CD14-positive monocyte (primary cell): ENCODE measurements at regions not wholly inside any gene's neighbourhood (a gene's known extent, or its start where the extent isn't known, plus 50 kb on each side); places are given as distances from the start of the nearest gene placed in this dataset.

Experiments used
- DNase-seq, 3 donors: peaks; one replicate each; pipeline ENCODE4 v3.0.0-alpha.2; 2011 to 2022
- H2AFZ ChIP-seq: 2 replicates; pipeline ENCODE4 v1.6.0; 2012; ENCODE audit warnings: mild to moderate bottlenecking, low read depth, low read length, inconsistent platforms; ENCODE audit not compliant: insufficient read depth, poor library complexity, severe bottlenecking
- H3K27ac ChIP-seq, 2 donors: 1 replicate in 1 of 2; 2 replicates in 1 of 2; pipeline ENCODE4 v1.5.1; 2012 to 2013; ENCODE audit warnings: low read length in 2 of 2, control low read depth in 1 of 2, inconsistent platforms in 1 of 2, low read depth in 1 of 2, mild to moderate bottlenecking in 1 of 2
- H3K27me3 ChIP-seq, 2 donors: one replicate each; pipeline versions ENCODE4 v1.6.0 to v1.6.1; 2011 to 2013; ENCODE audit warnings: low read length in 2 of 2; ENCODE audit not compliant: control insufficient read depth in 2 of 2, insufficient read depth in 2 of 2
- H3K36me3 ChIP-seq, 2 donors: replicated peaks in 1 of 2; 1 replicate in 1 of 2; 2 replicates in 1 of 2; pipeline versions ENCODE4 v1.5.1 to v1.6.1; 2012 to 2013; ENCODE audit warnings: low read length in 2 of 2, control low read depth in 1 of 2, inconsistent platforms in 1 of 2, mild to moderate bottlenecking in 1 of 2; ENCODE audit not compliant: insufficient read depth in 2 of 2, control insufficient read depth in 1 of 2
- H3K4me1 ChIP-seq, 2 donors: 1 replicate in 1 of 2; 2 replicates in 1 of 2; pipeline versions ENCODE4 v1.5.1 to v1.6.1; 2012 to 2013; ENCODE audit warnings: low read length in 2 of 2, control low read depth in 1 of 2, inconsistent platforms in 1 of 2, mild to moderate bottlenecking in 1 of 2, moderate library complexity in 1 of 2; ENCODE audit not compliant: insufficient read depth in 2 of 2, control insufficient read depth in 1 of 2
- H3K4me2 ChIP-seq: replicated peaks from 2 replicates; pipeline ENCODE3; 2012; ENCODE audit warnings: low read length, moderate library complexity, mild to moderate bottlenecking; ENCODE audit not compliant: poor library complexity, severe bottlenecking; ENCODE audit errors: extremely low read depth
- H3K4me3 ChIP-seq, 3 experiments: fragments of 200-600 bp in 1 of 3; sonication (generic) in 1 of 3; replicated peaks in 1 of 3; 1 replicate in 2 of 3; 2 replicates in 1 of 3; pipeline ENCODE4 v1.5.1; 2011 to 2013; ENCODE audit warnings: low read length in 3 of 3, mild to moderate bottlenecking in 3 of 3, control low read depth in 2 of 3, low read depth in 2 of 3, inconsistent platforms in 1 of 3, moderate library complexity in 1 of 3
- H3K79me2 ChIP-seq: 2 replicates; pipeline ENCODE4 v1.6.0; 2012; ENCODE audit warnings: mild to moderate bottlenecking, control low read depth, inconsistent platforms, low read length, moderate library complexity; ENCODE audit not compliant: insufficient read depth
- H3K9ac ChIP-seq: 2 replicates; pipeline ENCODE4 v1.6.0; 2017; ENCODE audit warnings: low read length, mild to moderate bottlenecking; ENCODE audit not compliant: insufficient read depth, poor library complexity, severe bottlenecking
- H3K9me3 ChIP-seq, 2 donors: replicated peaks in 1 of 2; 1 replicate in 1 of 2; 2 replicates in 1 of 2; pipeline versions ENCODE4 v1.5.1 to v1.6.1; 2012 to 2013; ENCODE audit warnings: low read length in 2 of 2, control low read depth in 1 of 2; ENCODE audit not compliant: control insufficient read depth in 1 of 2, insufficient read depth in 1 of 2
- H4K20me1 ChIP-seq: 2 replicates; pipeline ENCODE4 v1.6.0; 2012; ENCODE audit warnings: mild to moderate bottlenecking, low read length, control low read depth, moderate library complexity; ENCODE audit not compliant: insufficient read depth
- H3K27ac Mint-ChIP-seq, 7 donors: one replicate each; pipeline ENCODE4 v1.8.0; 2020; ENCODE audit warnings: mild to moderate bottlenecking in 7 of 7, mixed read lengths in 7 of 7, moderate library complexity in 6 of 7, inconsistent platforms in 2 of 7
- H3K27me3 Mint-ChIP-seq, 3 donors: one replicate each; pipeline ENCODE4 v1.8.0; 2021 to 2022; ENCODE audit warnings: low read depth in 3 of 3, mild to moderate bottlenecking in 3 of 3, mixed read lengths in 3 of 3, moderate library complexity in 3 of 3, inconsistent platforms in 1 of 3
- H3K36me3 Mint-ChIP-seq, 2 donors: one replicate each; pipeline ENCODE4 v1.8.0; 2020; ENCODE audit warnings: mixed read lengths in 2 of 2, inconsistent platforms in 1 of 2, mild to moderate bottlenecking in 1 of 2
- H3K4me1 Mint-ChIP-seq: one replicate; pipeline ENCODE4 v1.8.0; 2020; ENCODE audit warnings: mild to moderate bottlenecking, mixed read lengths
- H3K4me3 Mint-ChIP-seq, 2 donors: one replicate each; pipeline ENCODE4 v1.8.0; 2020; ENCODE audit warnings: mild to moderate bottlenecking in 2 of 2, mixed read lengths in 2 of 2, moderate library complexity in 1 of 2
- H3K9me3 Mint-ChIP-seq, 7 donors: one replicate each; pipeline ENCODE4 v1.8.0; 2020 to 2022; ENCODE audit warnings: mixed read lengths in 7 of 7, mild to moderate bottlenecking in 6 of 7, moderate library complexity in 6 of 7, inconsistent platforms in 2 of 7
- CTCF ChIP-seq: fragments of 200-600 bp; IDR thresholded peaks from one replicate; pipeline ENCODE4 v1.8.0; 2022; ENCODE audit warnings: antibody characterized with exemption, mild to moderate bottlenecking
- WGBS: methylation state at CpG from one replicate; pipeline ENCODE4 v1.1.5; 2013; ENCODE audit warnings: missing lambda C conversion rate; ENCODE audit not compliant: insufficient coverage; 5-methylcytosine and 5-hydroxymethylcytosine counted together
- intact Hi-C, 2 donors: fragments of 100-400 bp; cut with micrococcal nuclease; formaldehyde crosslinking; loops; one replicate each; pipeline versions ENCODE4 v1.15.0 to v1.15.1; 2023

DNA sequence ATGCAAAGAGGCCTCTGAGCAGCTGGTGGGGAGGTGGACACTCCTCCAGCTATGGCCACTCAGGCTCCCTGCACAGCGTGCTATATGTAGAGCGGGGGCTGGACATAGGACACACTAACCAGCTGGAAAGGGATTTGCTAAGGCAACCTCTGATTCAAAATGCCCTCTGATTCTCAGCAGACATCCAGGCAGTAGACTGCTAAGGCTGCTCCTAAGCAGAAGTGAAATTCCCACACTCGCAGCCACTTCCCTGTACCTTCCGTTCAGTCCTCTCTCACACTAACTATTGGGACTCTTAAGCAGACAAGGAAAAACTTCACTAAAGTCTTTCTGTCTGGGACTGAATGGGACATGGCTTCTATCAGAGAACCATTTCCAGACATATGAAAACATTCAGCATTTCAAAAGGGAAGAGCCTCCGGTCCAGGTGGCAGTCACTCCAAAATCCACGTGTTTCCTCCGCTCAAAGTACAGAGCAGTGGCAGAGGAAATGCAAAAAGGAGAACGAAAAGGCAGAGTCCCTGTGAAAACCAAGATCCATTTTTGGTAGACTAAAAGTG is 265.8 kb downstream of the TTC32 start:
- Histone ChIP-seq H3K27ac (no peak overlapping the region), H3K4me1 (no peaks in the 10 kb centered on the region), H3K4me2 (no peak overlapping the region), H3K79me2 (no peaks in the 10 kb centered on the region), H4K20me1 (no peaks in the 10 kb centered on the region), H3K9ac (no peak overlapping the region), H3K4me3 (no peak overlapping the region), H2AFZ (no peak overlapping the region), H3K9me3 (no peaks in the 10 kb centered on the region), H3K36me3 (no peaks in the 10 kb centered on the region), H3K27me3 (no peaks in the 10 kb centered on the region)
- peaks cover 4% of the 10 kb centered on the region for H3K4me1 Mint-ChIP-seq
- DNase-seq: no peak
- no peaks in the 10 kb centered on the region for H3K36me3 Mint-ChIP-seq
- H3K4me3 Mint-ChIP-seq: no peak overlapping the region
- H3K27ac Mint-ChIP-seq: no peak overlapping the region
- H3K9me3 Mint-ChIP-seq: peaks cover 0 to 3% (median 0%) of the 10 kb centered on the region in 7 donors
- WGBS: 24% methylated on average over 8 of the region's 8 CpGs
- intact Hi-C loops: no loop called here
- H3K27me3 Mint-ChIP-seq: peaks cover 0 to 2% (median 0%) of the 10 kb centered on the region in 3 donors
- no peak for TF ChIP-seq CTCF

DNA sequence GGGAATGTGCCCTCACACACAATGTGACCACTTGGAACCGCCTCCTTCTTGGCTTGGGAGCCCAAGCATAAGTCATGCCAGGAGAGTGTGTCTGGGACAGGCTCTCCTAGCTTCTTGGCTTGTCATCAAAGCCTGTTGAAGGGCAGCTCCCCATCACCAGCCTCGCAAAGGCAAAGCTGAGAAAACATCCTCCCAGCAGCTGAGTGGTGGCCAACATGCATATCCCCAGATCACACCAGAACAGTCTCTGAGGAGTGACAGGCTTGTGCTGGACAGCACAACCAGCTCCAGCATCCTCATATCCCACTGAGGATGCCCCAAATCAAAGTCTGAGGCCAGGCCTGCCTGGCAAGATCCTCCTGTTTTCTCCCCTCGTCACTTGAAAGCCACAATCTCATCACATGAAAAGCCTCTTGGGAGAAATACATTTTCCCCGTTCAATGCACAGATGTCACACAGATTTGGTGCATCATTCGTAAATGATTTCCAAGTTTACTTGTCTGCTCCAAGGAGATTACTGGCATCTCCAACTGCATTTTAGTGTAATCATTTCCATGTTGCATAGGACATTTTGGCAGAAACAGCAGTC is 269.3 kb downstream of the TTC32 start:
- Histone ChIP-seq H3K4me1 (no peaks in the 10 kb centered on the region), H3K9me3 (no peaks in the 10 kb centered on the region), H3K27ac (no peak overlapping the region), H3K79me2 (no peaks in the 10 kb centered on the region), H3K27me3 (no peaks in the 10 kb centered on the region), H3K4me3 (no peak overlapping the region), H3K9ac (no peak overlapping the region), H3K4me2 (no peak overlapping the region), H3K36me3 (no peaks in the 10 kb centered on the region), H2AFZ (no peak overlapping the region), H4K20me1 (no peaks in the 10 kb centered on the region)
- WGBS: 88% methylated on average over 5 of the region's 5 CpGs
- Mint-ChIP-seq H3K4me1 (peaks cover 4% of the 10 kb centered on the region), H3K4me3 (no peak overlapping the region), H3K36me3 (no peaks in the 10 kb centered on the region), H3K9me3 (peaks cover 0 to 2% (median 1%) of the 10 kb centered on the region in 7 donors), H3K27me3 (peaks cover 0 to 3% (median 0%) of the 10 kb centered on the region in 3 donors), H3K27ac (no peak overlapping the region)
- DNase-seq: no peak
- intact Hi-C loops: no loop called here
- TF ChIP-seq CTCF: no peak
